IgD-negative memory B cell (primary cell): ENCODE measurements at regions not wholly inside any gene's neighbourhood (a gene's known extent, or its start where the extent isn't known, plus 50 kb on each side); places are given as distances from the start of the nearest gene placed in this dataset.
A peak's percentile ranks its signal among the peaks of the same experiment; 100 is the strongest.

Experiments
- H3K27ac Mint-ChIP-seq, 3 donors: one replicate each; pipeline ENCODE4 v1.8.0; 2020 to 2022; ENCODE audit warnings: mild to moderate bottlenecking in 3 of 3, mixed read lengths in 3 of 3, moderate library complexity in 1 of 3
- H3K27me3 Mint-ChIP-seq: one replicate; pipeline ENCODE4 v1.8.0; 2021; ENCODE audit warnings: mixed read lengths
- H3K36me3 Mint-ChIP-seq: one replicate; pipeline ENCODE4 v1.8.0; 2020; ENCODE audit warnings: mild to moderate bottlenecking, mixed read lengths
- H3K4me1 Mint-ChIP-seq, 3 donors: one replicate each; pipeline ENCODE4 v1.8.0; 2020 to 2022; ENCODE audit warnings: mixed read lengths in 3 of 3, mild to moderate bottlenecking in 1 of 3
- H3K4me3 Mint-ChIP-seq, 4 donors: one replicate each; pipeline ENCODE4 v1.8.0; 2020 to 2022; ENCODE audit warnings: mild to moderate bottlenecking in 4 of 4, mixed read lengths in 4 of 4, moderate library complexity in 3 of 4
- H3K9me3 Mint-ChIP-seq, 3 donors: one replicate each; pipeline ENCODE4 v1.8.0; 2020 to 2021; ENCODE audit warnings: mixed read lengths in 3 of 3, mild to moderate bottlenecking in 1 of 3

DNA sequence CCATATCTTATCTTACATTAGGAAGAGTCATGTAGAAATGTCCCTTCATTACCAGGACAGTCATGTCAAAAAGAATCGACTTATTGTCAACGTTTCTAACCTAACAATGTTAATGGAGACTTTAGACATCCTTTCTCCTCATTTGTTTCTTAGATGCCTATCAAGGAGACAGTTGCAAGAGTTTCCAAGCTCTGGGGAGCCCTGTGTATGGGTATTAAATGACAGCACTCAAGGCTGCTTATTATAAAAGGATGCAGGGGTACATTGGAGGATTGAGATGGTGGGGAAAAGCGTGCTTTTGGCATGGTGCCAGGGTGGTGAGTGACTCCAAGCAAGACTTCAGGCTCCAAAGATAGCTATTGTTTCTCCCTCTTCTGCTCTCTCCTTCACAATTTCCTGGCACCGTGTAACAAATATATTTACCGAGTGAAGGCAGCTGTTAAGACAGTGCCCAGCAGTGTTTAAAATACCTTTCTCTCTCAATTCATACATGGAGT, 461.3 kb upstream of the CLINT1 start:
- H3K4me1 Mint-ChIP-seq = no peaks in the 10 kb centered on the region
- H3K36me3 Mint-ChIP-seq = no peaks in the 10 kb centered on the region
- H3K27ac Mint-ChIP-seq = no peak overlapping the region
- H3K4me3 Mint-ChIP-seq = no peak overlapping the region
- H3K9me3 Mint-ChIP-seq = peaks cover 0 to 2% (median under 1%) of the 10 kb centered on the region in 3 donors
- H3K27me3 Mint-ChIP-seq = no peaks in the 10 kb centered on the region

DNA sequence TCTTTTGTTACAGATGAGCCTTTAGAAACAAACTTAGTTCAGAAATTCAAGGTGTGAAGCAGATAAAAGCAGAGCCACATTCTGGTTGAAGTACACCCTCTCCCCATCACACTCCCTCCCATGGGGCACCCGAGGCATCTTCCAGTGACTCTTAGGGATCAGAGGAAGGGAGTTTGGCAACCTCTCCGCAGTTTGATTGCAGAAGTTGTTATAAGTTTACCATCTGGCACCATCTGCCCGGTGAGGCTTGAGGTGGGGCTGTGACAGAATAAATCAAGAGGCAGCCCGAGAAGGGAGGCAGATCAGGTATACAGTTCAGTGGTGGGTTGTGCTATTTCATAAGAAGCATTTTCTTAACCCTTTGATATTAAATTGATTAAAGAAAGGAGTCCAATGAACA, 458.6 kb upstream of the CLINT1 start:
- no peaks in the 10 kb centered on the region for H3K36me3 Mint-ChIP-seq
- no peaks in the 10 kb centered on the region for H3K27me3 Mint-ChIP-seq
- no peak overlapping the region for H3K4me3 Mint-ChIP-seq
- no peaks in the 10 kb centered on the region for H3K4me1 Mint-ChIP-seq
- no peak overlapping the region for H3K27ac Mint-ChIP-seq
- H3K9me3 Mint-ChIP-seq = peaks cover 0 to 1% (median 0%) of the 10 kb centered on the region in 3 donors

DNA sequence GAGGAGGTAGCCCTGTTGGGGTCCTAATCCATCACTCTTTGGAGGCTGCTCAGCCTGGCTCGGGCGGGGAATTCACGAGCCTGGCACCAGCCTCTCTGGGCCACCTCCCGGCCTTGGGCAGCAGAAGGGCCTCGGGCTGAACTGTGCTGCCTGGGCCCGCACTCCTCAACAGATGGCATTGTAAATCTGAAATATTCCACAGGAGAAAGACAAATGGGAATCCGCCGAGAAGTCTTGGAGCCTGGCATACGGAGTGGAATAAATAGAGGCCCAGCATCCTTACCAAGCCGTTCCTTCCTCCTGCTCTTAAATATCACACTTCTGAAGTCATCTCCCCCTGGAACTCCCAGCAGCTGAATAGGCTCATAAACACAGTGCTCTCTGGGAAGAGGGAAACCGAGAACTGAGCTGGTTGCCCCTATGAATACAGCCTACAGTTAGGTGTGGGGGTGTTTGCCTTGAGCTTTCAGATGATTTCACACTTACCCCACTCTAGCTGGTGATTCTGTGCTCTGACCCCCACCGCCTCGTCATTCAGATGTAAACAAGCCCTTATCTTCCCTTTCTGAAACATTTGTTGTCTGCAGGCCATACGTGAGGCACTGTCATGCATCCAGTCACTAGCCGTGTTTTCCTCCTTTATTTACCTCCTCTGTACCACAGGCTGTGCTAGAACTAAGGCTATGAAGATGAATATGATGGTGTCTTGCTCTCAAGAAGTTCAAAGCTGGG, 455.0 kb upstream of the CLINT1 start:
- H3K4me1 Mint-ChIP-seq = no peaks in the 10 kb centered on the region
- H3K36me3 Mint-ChIP-seq = no peaks in the 10 kb centered on the region
- peak overlapping the region in 1 of 3 donors; percentile 38 for H3K27ac Mint-ChIP-seq
- no peaks in the 10 kb centered on the region for H3K27me3 Mint-ChIP-seq
- no peak overlapping the region for H3K4me3 Mint-ChIP-seq
- H3K9me3 Mint-ChIP-seq = peaks cover 0 to 1% (median 0%) of the 10 kb centered on the region in 3 donors

DNA sequence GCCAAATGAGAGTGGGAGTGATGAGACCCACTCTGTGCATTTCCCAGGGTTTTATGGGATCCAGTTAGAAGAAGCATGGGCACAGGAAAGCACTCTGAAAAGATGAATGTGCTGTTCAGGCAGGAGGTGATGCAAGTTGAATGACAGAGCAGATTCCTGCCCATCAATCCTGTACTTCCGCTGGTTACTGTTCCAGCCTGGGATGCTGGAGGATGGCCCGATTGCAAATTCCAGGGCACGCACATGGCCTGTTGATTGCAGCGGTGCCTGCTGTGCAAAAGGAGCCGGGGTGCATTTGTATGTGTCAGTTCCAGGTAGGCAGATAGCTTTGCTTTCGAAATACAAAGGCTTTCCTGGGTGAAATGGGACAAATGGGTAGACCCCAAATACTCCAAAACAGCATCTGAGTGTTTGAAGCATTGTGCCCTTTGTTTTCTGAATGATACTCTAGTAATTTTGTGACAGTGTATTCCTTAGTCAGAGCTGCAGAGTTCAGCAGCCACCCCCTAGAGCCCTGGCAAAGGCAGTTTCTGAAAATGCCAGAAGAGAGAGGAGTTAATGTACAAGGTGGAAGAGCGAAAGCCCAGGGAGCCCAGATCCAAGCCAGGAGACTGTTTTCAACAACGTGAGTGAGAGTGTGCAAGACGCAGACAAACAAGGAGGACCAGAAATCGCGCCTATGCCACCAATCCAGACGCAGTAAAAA, 454.2 kb upstream of the CLINT1 start:
- Mint-ChIP-seq H3K36me3 (no peaks in the 10 kb centered on the region), H3K27ac (peak overlapping the region in 1 of 3 donors; percentile 38), H3K27me3 (no peaks in the 10 kb centered on the region), H3K4me1 (no peaks in the 10 kb centered on the region), H3K4me3 (no peak overlapping the region), H3K9me3 (peaks cover 0 to 1% (median 0%) of the 10 kb centered on the region in 3 donors)

DNA sequence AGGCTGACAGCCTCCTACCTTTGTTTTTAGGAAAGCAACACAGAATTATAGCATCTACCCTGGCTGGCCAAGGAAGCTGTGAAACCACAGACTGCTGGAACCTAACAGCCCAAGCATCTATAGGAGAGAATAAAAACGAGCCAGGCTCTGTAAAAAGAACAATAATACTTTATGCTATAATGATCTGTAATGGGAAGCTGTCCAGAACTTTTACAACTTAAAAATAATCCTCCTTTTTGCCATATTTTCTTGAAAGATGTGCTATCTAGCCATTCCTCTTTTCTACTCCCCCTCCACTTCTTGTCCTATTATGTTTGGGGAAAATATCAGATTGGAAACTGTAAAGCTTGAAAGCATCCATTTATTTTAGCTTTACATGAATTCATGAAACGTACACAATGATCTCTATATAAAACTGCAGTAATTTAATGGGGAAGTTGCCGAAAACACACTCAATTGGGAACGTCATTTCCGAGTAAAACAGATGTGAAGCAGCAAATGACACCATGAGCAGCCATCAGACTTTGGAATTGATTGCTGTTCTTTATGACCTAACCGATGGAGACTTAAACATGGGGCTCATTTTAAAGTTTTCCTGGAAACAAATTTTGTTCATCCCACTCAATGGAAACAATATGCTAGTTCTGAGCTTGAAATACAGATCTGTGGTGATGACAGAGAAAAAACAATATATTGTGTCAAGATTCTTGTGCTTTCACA, 450.3 kb upstream of the CLINT1 start:
- Mint-ChIP-seq H3K36me3 (peaks cover 4% of the 10 kb centered on the region), H3K9me3 (peaks cover 0 to under 1% (median 0%) of the 10 kb centered on the region in 3 donors), H3K27me3 (no peaks in the 10 kb centered on the region), H3K4me3 (no peak overlapping the region), H3K4me1 (peaks cover 0 to 2% (median 0%) of the 10 kb centered on the region in 3 donors), H3K27ac (no peak overlapping the region)

GRCh38 chr5:158308429-158309025, 449.6 kb upstream of the CLINT1 start:
- H3K9me3 Mint-ChIP-seq = peaks cover 0 to 1% (median 0%) of the 10 kb centered on the region in 3 donors
- H3K36me3 Mint-ChIP-seq = peaks cover 5% of the 10 kb centered on the region
- H3K27ac Mint-ChIP-seq = no peak overlapping the region
- H3K27me3 Mint-ChIP-seq = no peaks in the 10 kb centered on the region
- H3K4me3 Mint-ChIP-seq = no peak overlapping the region
- H3K4me1 Mint-ChIP-seq = peaks cover 0 to 2% (median 2%) of the 10 kb centered on the region in 3 donors

DNA sequence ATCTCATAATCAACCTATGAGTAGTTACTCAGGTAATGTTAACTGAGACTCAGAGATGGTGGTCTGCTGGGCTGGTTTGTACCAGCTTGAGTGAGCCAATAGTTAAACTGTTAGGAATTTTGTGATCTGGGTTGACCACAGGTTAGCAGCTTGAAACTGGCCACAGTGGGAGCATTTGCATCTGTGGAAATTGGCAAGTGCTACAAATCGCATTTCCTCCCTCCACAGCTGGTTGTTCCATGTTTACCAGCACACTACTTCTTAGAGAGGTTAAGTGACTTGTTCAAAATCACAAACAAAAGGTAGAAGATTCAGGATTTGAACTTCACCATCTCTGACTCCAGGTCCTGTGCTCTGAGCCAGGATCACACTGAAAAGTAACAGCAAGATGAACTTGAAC, 446.9 kb upstream of the CLINT1 start:
- no peak overlapping the region for H3K4me3 Mint-ChIP-seq
- peaks cover 0 to 2% (median 2%) of the 10 kb centered on the region in 3 donors for H3K4me1 Mint-ChIP-seq
- H3K9me3 Mint-ChIP-seq = peaks cover 0 to 1% (median 0%) of the 10 kb centered on the region in 3 donors
- H3K27ac Mint-ChIP-seq = no peak overlapping the region
- H3K36me3 Mint-ChIP-seq = peaks cover 5% of the 10 kb centered on the region
- no peaks in the 10 kb centered on the region for H3K27me3 Mint-ChIP-seq

GRCh38 chr5:158304607-158305006, 445.7 kb upstream of the CLINT1 start:
- Mint-ChIP-seq H3K9me3 (peaks cover 0 to 1% (median 0%) of the 10 kb centered on the region in 3 donors), H3K36me3 (peaks cover 5% of the 10 kb centered on the region), H3K27me3 (no peaks in the 10 kb centered on the region), H3K4me1 (peaks cover 0 to 2% (median 2%) of the 10 kb centered on the region in 3 donors), H3K27ac (no peak overlapping the region), H3K4me3 (no peak overlapping the region)

GRCh38 chr5:158303883-158304282, 444.9 kb upstream of the CLINT1 start:
- Mint-ChIP-seq H3K4me3 (no peak overlapping the region), H3K4me1 (peaks cover 0 to 2% (median 2%) of the 10 kb centered on the region in 3 donors), H3K27me3 (no peaks in the 10 kb centered on the region), H3K9me3 (peaks cover 0 to 1% (median 0%) of the 10 kb centered on the region in 3 donors), H3K36me3 (peaks cover 6% of the 10 kb centered on the region), H3K27ac (peak overlapping the region in 1 of 3 donors; percentile 17)

DNA sequence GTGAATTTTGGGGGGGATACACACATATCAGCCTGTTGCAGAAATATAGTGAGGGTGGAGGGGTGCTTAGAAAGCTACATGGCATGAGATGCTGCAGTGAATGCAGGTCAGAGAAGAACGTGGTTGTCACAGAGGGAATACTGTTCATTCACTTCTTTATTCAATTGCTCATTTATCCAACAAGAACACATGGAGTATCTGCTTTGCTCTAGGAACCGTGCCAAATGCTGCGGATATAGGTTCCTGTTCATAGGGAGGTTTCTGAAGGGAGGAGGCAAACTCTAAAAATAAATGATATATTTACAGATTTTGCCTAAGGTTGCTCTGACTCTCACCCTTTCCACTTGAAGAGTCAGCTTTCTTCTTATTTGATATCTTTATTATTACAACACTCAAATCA, 444.3 kb upstream of the CLINT1 start:
- Mint-ChIP-seq H3K9me3 (peaks cover 0 to 1% (median 0%) of the 10 kb centered on the region in 3 donors), H3K27ac (no peak overlapping the region), H3K36me3 (peaks cover 6% of the 10 kb centered on the region), H3K4me3 (no peak overlapping the region), H3K4me1 (peaks cover 0 to 2% (median 2%) of the 10 kb centered on the region in 3 donors), H3K27me3 (no peaks in the 10 kb centered on the region)

GRCh38 chr5:158302029-158302428, 443.1 kb upstream of the CLINT1 start:
- no peaks in the 10 kb centered on the region for H3K27me3 Mint-ChIP-seq
- peaks cover 0 to 5% (median 4%) of the 10 kb centered on the region in 3 donors for H3K9me3 Mint-ChIP-seq
- no peak overlapping the region for H3K27ac Mint-ChIP-seq
- H3K36me3 Mint-ChIP-seq = peaks cover 8% of the 10 kb centered on the region
- peaks cover 0 to 2% (median under 1%) of the 10 kb centered on the region in 3 donors for H3K4me1 Mint-ChIP-seq
- H3K4me3 Mint-ChIP-seq = no peak overlapping the region

GRCh38 chr5:158301186-158301585, 442.2 kb upstream of the CLINT1 start:
- Mint-ChIP-seq H3K27ac (no peak overlapping the region), H3K4me3 (no peak overlapping the region), H3K9me3 (peaks cover 0 to 11% (median 6%) of the 10 kb centered on the region in 3 donors), H3K36me3 (peaks cover 9% of the 10 kb centered on the region), H3K27me3 (no peaks in the 10 kb centered on the region), H3K4me1 (peaks cover 0 to 2% (median 0%) of the 10 kb centered on the region in 3 donors)

GRCh38 chr5:158300256-158300655, 441.3 kb upstream of the CLINT1 start:
- peaks cover 0 to 11% (median 6%) of the 10 kb centered on the region in 3 donors for H3K9me3 Mint-ChIP-seq
- no peaks in the 10 kb centered on the region for H3K27me3 Mint-ChIP-seq
- H3K4me1 Mint-ChIP-seq = peaks cover 0 to 2% (median 0%) of the 10 kb centered on the region in 3 donors
- no peak overlapping the region for H3K4me3 Mint-ChIP-seq
- peaks cover 9% of the 10 kb centered on the region for H3K36me3 Mint-ChIP-seq
- H3K27ac Mint-ChIP-seq = no peak overlapping the region

GRCh38 chr5:158297002-158297527, 438.1 kb upstream of the CLINT1 start:
- H3K27ac Mint-ChIP-seq = no peak overlapping the region
- no peaks in the 10 kb centered on the region for H3K27me3 Mint-ChIP-seq
- no peak overlapping the region for H3K4me3 Mint-ChIP-seq
- no peaks in the 10 kb centered on the region for H3K4me1 Mint-ChIP-seq
- H3K36me3 Mint-ChIP-seq = peaks cover 7% of the 10 kb centered on the region
- H3K9me3 Mint-ChIP-seq = peaks cover 5 to 16% (median 8%) of the 10 kb centered on the region in 3 donors
